Colonic mucosa (tissue), 4 donors: ENCODE measurements at regions not wholly inside any gene's neighbourhood (a gene's known extent, or its start where the extent isn't known, plus 50 kb on each side); places are given as distances from the start of the nearest gene placed in this dataset.

Experiments used
- DNase-seq: peaks from one replicate; pipeline ENCODE4 v3.0.0-alpha.2; 2020
- H3K27ac ChIP-seq: fragments of 200-600 bp; one replicate; pipeline ENCODE4 v1.8.0; 2021
- H3K27me3 ChIP-seq: fragments of 200-600 bp; one replicate; pipeline ENCODE4 v1.8.0; 2021
- H3K36me3 ChIP-seq: fragments of 200-600 bp; one replicate; pipeline ENCODE4 v1.8.0; 2021
- H3K4me1 ChIP-seq: fragments of 200-600 bp; one replicate; pipeline ENCODE4 v1.8.0; 2021; ENCODE audit warnings: mild to moderate bottlenecking
- H3K4me3 ChIP-seq: fragments of 200-600 bp; one replicate; pipeline ENCODE4 v1.8.0; 2021
- H3K9ac ChIP-seq, 2 donors: one replicate each; pipeline ENCODE4 v1.7.0; 2013; ENCODE audit warnings: control low read depth in 2 of 2, low read depth in 2 of 2, low read length in 2 of 2
- H3K9me3 ChIP-seq: fragments of 200-600 bp; one replicate; pipeline ENCODE4 v1.8.0; 2021
- CTCF ChIP-seq: fragments of 200-600 bp; IDR thresholded peaks from one replicate; pipeline ENCODE4 v1.8.0; 2022; ENCODE audit warnings: antibody characterized with exemption, mild to moderate bottlenecking
- intact Hi-C: fragments of 100-400 bp; cut with DNase I; formaldehyde crosslinking; loops from one replicate; pipeline ENCODE4 v1.14.1; 2022
- donor health status: healthy.
- donor health status: DM: no; HTN: no; CAD: no.
- donor health status: DM: no; HTN: no; CAD: no.

DNA sequence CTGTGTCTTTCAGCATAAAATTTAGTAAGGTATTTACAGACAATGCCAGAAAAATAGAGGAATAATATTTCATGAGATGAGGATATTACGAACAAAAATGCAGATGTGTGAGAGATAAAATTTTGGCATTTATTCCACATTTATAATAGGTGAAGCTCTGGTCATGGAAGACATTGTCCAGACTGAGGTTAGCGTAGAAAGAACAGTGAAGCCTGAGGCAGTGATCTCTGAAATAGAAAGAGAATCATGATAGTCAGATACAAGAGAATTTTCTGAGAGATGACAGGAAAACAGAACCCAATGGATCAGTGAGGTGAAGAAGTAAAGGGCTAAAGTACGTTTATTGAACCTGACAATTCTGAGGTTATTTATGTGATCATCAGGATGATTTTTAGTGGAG is 1155.9 kb upstream of the GJE1 start:
- H3K9me3 ChIP-seq, result no peaks in the 10 kb centered on the region
- H3K27ac ChIP-seq, result no peak overlapping the region
- no peak overlapping the region for H3K9ac ChIP-seq
- intact Hi-C loops, result no loop called here
- no peak overlapping the region for H3K4me3 ChIP-seq
- no peaks in the 10 kb centered on the region for H3K27me3 ChIP-seq
- no peaks in the 10 kb centered on the region for H3K4me1 ChIP-seq
- DNase-seq, result no peak
- no peaks in the 10 kb centered on the region for H3K36me3 ChIP-seq
- TF ChIP-seq CTCF, result no peak

DNA sequence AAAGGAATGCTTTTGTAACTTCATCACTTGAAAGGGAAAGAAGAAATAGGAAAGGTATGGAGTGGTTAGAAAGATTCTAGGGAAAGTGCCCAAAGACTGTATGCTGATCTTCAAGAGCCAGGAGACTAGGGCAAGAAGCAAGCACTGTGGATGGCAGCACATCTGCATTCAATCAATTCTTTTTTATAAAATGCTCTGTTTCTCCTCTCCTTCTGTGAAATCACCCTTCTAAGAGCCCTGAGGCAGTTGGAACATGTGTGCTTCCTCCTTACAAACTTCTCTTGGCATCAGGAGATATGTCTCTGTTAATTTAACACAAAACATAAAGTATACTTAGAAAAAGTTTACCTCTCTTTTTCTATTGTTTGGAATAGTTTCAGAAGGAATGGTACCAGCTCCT is 1162.2 kb upstream of the GJE1 start:
- intact Hi-C loops, result no loop called here
- H3K4me1 ChIP-seq, result no peaks in the 10 kb centered on the region
- H3K36me3 ChIP-seq, result no peaks in the 10 kb centered on the region
- H3K4me3 ChIP-seq, result no peak overlapping the region
- no peaks in the 10 kb centered on the region for H3K27me3 ChIP-seq
- no peak for DNase-seq
- no peak overlapping the region for H3K27ac ChIP-seq
- H3K9me3 ChIP-seq, result no peaks in the 10 kb centered on the region
- no peak overlapping the region for H3K9ac ChIP-seq
- TF ChIP-seq CTCF, result no peak

- DNase-seq, result no peak
- Histone ChIP-seq H3K27me3 (no peaks in the 10 kb centered on the region), H3K4me1 (no peaks in the 10 kb centered on the region), H3K9ac (no peak overlapping the region), H3K36me3 (no peaks in the 10 kb centered on the region), H3K9me3 (no peaks in the 10 kb centered on the region), H3K4me3 (no peak overlapping the region), H3K27ac (no peak overlapping the region)
- TF ChIP-seq CTCF, result no peak
- intact Hi-C loops, result no loop called here
Observed at GRCh38 chr6:140968062-140968461, 1164.7 kb upstream of the GJE1 start.

DNA sequence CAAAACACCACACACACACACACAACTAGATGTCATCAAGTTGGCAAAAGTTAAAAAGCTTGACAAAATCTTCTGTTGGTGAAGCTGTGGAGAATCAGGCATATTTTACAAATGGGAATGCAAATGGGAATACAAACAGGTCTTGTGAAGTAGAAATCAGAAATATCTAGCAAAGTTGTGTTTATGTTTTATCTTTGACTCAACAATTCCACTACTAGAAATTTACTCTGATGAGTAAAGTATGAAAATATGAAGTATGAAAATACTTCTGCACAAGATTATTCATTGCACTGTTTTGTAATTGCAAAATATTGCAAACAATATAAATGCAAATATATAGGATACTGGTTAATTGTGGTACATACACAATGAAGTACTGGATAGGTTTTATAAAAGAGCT is 1166.0 kb upstream of the GJE1 start:
- no peak for TF ChIP-seq CTCF
- H3K36me3 ChIP-seq, result no peaks in the 10 kb centered on the region
- intact Hi-C loops, result no loop called here
- H3K27me3 ChIP-seq, result no peaks in the 10 kb centered on the region
- no peaks in the 10 kb centered on the region for H3K9me3 ChIP-seq
- H3K4me1 ChIP-seq, result no peaks in the 10 kb centered on the region
- no peak overlapping the region for H3K9ac ChIP-seq
- no peak overlapping the region for H3K4me3 ChIP-seq
- no peak for DNase-seq
- H3K27ac ChIP-seq, result no peak overlapping the region

DNA sequence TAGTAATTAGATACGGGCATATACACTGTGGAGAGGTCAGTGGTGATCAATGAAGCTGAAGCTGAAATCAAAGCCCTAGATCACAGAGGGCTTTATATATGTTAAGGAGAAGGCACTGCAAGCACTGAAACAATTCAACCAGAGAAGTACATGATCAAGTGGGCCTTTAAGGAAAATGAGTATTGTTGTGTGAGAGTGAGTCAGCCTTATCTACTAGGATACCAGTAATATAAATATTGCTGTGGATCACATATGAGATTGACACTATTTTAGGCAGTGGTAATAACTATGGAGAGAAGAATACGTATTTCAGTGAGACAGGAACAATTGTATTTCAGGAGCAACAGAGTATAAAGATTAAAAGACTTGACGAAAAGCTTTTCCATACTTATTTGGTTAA is 1172.2 kb upstream of the GJE1 start:
- no peak for DNase-seq
- intact Hi-C loops, result no loop called here
- Histone ChIP-seq H3K36me3 (no peaks in the 10 kb centered on the region), H3K9ac (no peak overlapping the region), H3K4me1 (no peaks in the 10 kb centered on the region), H3K27me3 (no peaks in the 10 kb centered on the region), H3K4me3 (no peak overlapping the region), H3K9me3 (no peaks in the 10 kb centered on the region), H3K27ac (no peak overlapping the region)
- TF ChIP-seq CTCF, result no peak

GRCh38 chr6:140957386-140957785 is 1175.3 kb upstream of the GJE1 start:
- no peak for DNase-seq
- no peak overlapping the region for H3K9ac ChIP-seq
- H3K9me3 ChIP-seq, result no peaks in the 10 kb centered on the region
- intact Hi-C loops, result no loop called here
- H3K4me1 ChIP-seq, result no peaks in the 10 kb centered on the region
- H3K27ac ChIP-seq, result no peak overlapping the region
- H3K4me3 ChIP-seq, result no peak overlapping the region
- no peak for TF ChIP-seq CTCF
- no peaks in the 10 kb centered on the region for H3K36me3 ChIP-seq
- no peaks in the 10 kb centered on the region for H3K27me3 ChIP-seq
